GM13977 (cell line): ENCODE measurements at regions not wholly inside any gene's neighbourhood (a gene's known extent, or its start where the extent isn't known, plus 50 kb on each side); places are given as distances from the start of the nearest gene placed in this dataset.

ENCODE experiments used
- DNase-seq: peaks from one replicate; pipeline ENCODE4 v3.0.0; 2012; ENCODE audit warnings: low spot score
- CTCF ChIP-seq: IDR thresholded peaks from 2 replicates; pipeline ENCODE4 v1.5.1; 2012; ENCODE audit warnings: mild to moderate bottlenecking, control low read depth; ENCODE audit not compliant: insufficient read depth; ENCODE audit errors: extremely low read depth, missing control alignments
- in situ Hi-C: fragments of 300-500 bp; cut with MboI; formaldehyde crosslinking; loops from one replicate; pipeline ENCODE4 v1.12.0; 2022; ENCODE audit warnings: low sequenced_read_pairs, low pct_unique_long_range_greater_than_20kb, mixed read lengths, inconsistent platforms; ENCODE audit not compliant: unreplicated experiment

GRCh38 chr6:154907291-154907690 is 87.8 kb upstream of the TIAM2 start:
- TF ChIP-seq CTCF: no peak
- in situ Hi-C loops: loop anchor here (25.0 kb wide), 1 partner anchor 630 kb away; no protein-coding TSS in a partner anchor
- no peak for DNase-seq

GRCh38 chr6:154908723-154909122 is 86.4 kb upstream of the TIAM2 start:
- DNase-seq: peak; percentile 12
- in situ Hi-C loops: loop anchor here (25.0 kb wide), 1 partner anchor 629 kb away; no protein-coding TSS in a partner anchor
- TF ChIP-seq CTCF: no peak

- in situ Hi-C loops: loop anchor here (25.0 kb wide), 1 partner anchor 628 kb away; no protein-coding TSS in a partner anchor
Observed at GRCh38 chr6:154909311-154909710, 85.8 kb upstream of the TIAM2 start.

GRCh38 chr6:154909821-154910220 is 85.3 kb upstream of the TIAM2 start:
- no peak for TF ChIP-seq CTCF
- no peak for DNase-seq
- in situ Hi-C loops: loop anchor here (25.0 kb wide), 1 partner anchor 627 kb away; no protein-coding TSS in a partner anchor

More at GRCh38 chr6:154909311-154909710, 85.8 kb upstream of the TIAM2 start:
- no peak for TF ChIP-seq CTCF
- DNase-seq: no peak

- no peak for TF ChIP-seq CTCF
- in situ Hi-C loops: loop anchor here (25.0 kb wide), 1 partner anchor 623 kb away; no protein-coding TSS in a partner anchor
- DNase-seq: no peak
Observed at GRCh38 chr6:154914288-154914687, 80.8 kb upstream of the TIAM2 start.

- no peak for DNase-seq
- in situ Hi-C loops: loop anchor here (25.0 kb wide), 1 partner anchor 620 kb away; no protein-coding TSS in a partner anchor
- no peak for TF ChIP-seq CTCF
Observed at GRCh38 chr6:154916857-154917256, 78.3 kb upstream of the TIAM2 start.
